ENCODE measurements at regions not wholly inside any gene's neighbourhood (a gene's known extent, or its start where the extent isn't known, plus 50 kb on each side); places are given as distances from the start of the nearest gene placed in this dataset.

DNA sequence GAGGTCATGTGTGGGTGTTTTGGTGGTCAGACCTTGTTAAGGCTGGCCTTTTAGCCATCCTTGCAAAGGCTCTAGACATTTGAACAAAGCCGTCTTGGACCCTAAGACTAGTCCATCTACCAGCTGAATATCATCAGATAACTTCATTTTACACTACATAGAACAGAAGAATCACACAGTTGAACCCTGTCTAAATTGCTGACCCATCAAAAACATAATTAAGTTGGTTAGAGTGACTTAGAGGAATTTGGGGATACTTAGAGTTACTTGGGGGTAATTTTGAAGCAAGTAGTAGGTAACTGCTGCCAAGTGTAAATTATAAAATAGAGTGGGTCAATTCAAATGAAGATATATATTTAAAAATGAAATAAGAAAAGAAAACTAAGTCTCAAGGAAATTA is 102.9 kb upstream of the ADGRL4 start:
- no peak for DNase-seq (ENCODE audit: extremely low read depth, low read depth)

DNA sequence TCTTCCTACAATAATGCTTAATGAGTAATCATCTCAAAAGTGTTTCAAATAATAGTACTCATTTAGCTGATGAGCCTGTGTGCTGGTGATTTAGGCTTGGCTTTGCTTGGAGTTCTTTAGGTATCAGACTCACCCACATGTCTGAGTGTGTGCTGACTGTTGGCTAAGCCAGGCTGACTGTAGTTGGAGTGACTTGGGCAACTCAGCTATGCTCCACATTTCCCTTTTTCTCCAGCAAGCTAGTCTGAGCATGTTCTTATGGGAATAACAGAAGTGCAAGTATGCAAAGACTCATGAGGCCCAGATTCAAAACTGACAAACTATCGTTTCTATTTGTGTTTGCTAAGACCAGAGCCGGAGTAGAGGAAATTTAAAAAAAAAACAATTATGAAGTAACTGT is 99.0 kb upstream of the ADGRL4 start:
- no peak for DNase-seq (ENCODE audit: extremely low read depth, low read depth)

DNA sequence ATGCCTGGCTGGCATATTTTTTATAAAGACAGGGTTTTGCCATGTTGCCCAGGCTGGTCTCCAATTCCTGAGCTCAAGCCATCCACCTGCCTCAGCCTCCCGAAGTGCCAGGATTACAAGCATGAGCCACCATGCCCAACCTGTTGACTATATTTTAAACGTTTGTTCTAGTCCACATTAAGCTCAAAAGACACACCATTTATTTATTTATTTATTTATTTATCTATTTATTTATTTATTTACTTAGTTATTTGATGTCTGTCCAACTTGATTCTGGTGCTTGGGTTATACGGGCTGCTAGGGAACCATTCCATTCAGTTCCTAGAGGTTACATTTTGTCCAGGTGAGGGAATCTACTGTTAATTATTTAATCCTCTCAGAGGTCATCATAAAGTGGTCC is 98.1 kb upstream of the ADGRL4 start:
- DNase-seq (ENCODE audit: extremely low read depth, low read depth) = no peak

DNA sequence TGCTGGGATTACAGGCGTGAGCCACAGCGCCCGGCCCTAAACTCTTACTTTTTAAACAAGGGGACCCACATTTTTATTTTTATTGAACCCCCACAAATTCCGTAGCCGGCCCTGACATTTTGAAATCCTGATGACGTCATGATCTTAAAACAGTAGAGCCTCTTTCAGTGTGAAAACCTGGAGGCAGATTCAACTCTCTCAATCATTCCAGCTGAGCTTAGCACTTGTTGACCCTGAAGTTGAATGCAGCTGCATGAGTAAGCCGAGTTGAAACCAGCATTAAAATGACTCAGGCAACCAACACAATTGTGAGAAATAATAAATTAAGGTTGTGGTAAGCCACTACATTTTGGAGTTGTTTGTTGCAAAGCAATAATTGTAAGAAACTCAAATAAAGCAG is 93.9 kb upstream of the ADGRL4 start:
- DNase-seq (ENCODE audit: extremely low read depth, low read depth) = no peak

DNA sequence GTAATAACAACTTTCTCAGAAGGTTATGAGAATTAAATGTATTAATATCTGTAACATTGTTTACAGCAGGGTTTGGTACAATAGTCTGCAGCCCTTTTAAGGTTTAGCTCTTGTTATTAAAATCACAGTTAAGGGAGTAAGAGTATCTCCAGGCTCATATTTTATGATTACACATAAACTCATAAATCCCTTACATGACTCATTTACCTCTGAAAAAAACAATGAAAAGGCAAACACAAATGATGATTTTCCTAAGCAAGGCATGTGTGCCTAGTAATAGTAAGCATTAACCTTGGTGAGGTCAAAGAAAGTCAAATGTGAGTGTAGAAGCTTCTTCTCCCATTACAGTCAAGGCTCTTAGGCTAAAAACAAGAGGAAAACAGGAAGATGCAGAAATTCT is 84.5 kb upstream of the ADGRL4 start:
- DNase-seq (ENCODE audit: extremely low read depth, low read depth) = no peak

DNA sequence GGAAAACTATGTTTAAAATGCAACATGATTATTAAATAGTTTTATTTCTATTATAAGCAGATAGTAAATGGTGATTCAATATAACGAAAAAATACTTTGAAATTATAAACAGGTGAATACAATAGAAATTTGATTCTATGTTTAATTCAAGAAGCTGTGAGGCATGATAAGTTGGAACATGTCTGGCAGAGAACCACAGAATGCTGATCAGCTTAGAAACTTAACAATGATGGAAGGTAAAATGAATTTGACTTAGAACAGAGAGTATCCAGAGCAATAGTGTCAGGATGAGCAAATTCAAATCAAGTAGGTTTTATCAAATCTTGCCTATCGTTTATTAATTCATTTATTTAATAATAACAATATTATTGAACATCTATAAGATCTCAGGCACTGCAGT is 83.4 kb upstream of the ADGRL4 start:
- DNase-seq (ENCODE audit: extremely low read depth, low read depth) = no peak

DNA sequence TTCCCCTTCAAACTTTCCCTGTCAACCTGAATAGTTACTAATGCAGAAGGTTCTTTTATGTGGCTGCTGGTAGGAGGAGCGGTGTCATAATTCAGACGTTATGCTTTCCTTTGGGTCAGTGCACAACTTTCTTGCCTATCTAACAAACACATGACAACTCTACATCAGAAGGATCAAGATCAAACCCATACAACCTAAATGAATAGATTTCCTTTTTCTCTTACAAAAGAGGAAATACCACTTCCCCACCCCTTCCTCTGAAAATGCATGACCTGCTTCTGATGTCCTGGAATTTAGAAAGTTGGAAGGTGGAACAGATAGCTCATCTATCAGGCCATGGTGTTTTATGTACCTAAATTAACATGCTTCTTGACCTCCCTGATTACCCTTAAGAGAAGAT is 75.7 kb upstream of the ADGRL4 start:
- no peak for DNase-seq (ENCODE audit: extremely low read depth, low read depth)

DNA sequence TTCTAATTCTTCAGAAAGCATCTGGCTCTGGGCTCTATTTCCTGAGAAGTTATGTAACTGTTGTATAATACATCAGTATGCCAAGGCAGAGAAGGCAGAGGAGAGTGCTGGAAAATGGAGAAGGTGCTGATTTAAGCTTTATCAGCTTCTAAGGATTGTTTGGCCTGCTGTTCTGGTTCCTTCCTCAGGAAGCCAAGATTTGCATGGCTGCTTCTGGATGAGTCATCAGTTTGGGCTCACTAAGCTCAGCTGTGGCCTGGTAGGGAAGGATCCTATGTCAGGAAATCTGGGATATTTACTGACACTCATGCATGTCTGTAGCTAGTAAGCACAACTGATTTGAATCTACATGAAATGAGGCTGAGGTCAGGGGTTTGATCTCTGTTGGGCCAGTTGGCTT is 73.2 kb upstream of the ADGRL4 start:
- no peak for DNase-seq (ENCODE audit: extremely low read depth, low read depth)

DNA sequence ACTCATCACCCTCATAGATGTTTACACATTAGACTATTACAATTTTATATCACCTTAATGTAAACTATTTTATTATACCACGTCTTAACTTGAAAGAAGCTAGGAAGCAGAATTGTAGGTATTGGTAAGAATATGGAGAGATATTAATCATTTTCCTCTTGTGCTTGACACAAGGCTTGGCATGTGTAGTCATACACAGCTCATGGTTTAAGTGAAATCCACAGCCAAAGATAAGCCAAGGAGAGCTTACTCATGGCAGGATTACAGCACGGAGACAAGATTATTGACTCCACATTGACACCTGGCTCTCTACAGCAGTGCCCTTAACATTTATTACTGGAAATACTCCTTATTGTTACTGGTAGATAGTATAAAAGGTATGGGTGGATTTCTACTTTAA is 68.4 kb upstream of the ADGRL4 start:
- DNase-seq (ENCODE audit: extremely low read depth, low read depth) = no peak

DNA sequence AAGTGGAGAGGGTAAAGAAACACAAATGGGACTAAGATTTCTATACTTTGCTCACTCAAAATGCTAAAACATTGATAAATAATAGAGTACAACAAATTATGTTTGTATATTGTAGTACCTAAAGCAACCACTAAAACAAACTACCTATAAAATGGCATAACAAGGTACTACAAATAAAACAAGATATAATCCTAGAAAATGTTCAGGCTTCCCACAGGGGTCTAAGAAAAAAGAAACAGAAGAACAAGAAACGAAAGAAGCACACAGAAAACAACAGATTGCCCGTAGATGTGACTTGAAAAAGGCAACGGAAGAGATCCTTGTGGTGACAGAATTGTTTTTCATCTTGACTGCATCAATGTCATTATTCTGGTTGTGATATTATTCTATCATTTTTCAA is 63.3 kb upstream of the ADGRL4 start:
- no peak for DNase-seq (ENCODE audit: extremely low read depth, low read depth)

DNA sequence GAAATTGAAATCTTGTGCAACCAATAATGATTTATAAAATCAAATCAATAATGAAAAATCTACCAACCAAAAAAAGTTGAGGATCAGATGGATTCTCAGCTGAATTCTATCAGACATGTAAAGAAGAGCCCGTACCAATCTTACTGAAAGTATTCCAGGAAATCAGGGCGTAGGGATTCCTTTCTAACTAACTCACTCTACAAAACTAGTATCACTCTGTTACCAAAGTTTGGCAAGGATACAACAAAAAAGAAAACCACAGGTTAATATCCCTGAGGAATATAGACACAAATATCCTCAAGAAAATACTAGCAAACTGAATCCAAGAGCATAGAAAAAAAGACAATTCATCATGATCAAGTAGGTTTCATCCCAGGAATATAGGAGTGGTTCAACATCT is 52.8 kb upstream of the ADGRL4 start:
- DNase-seq (ENCODE audit: extremely low read depth, low read depth) = no peak

Data from NCI-H460 (cell line).